ENCODE measurements at regions not wholly inside any gene's neighbourhood (a gene's known extent, or its start where the extent isn't known, plus 50 kb on each side); places are given as distances from the start of the nearest gene placed in this dataset.

- Histone ChIP-seq H3K9ac (ENCODE audit: low read depth in 1 of 3, low read length in 3 of 3) (no peak overlapping the region), H3K4me1 (ENCODE audit: control insufficient read depth in 3 of 3, insufficient read depth in 3 of 3, low read length in 3 of 3) (no peaks in the 10 kb centered on the region), H3K4me3 (ENCODE audit: low read length in 3 of 3) (no peak overlapping the region), H3K9me3 (ENCODE audit: control insufficient read depth in 3 of 3, low read length in 3 of 3) (no peaks in the 10 kb centered on the region), H3K27me3 (ENCODE audit: control insufficient read depth in 3 of 3, insufficient read depth in 3 of 3, low read length in 3 of 3) (peaks cover 0 to 3% (median 0%) of the 10 kb centered on the region in 3 donors), H3K27ac (ENCODE audit: low read depth, low read length) (no peak overlapping the region), H3K36me3 (ENCODE audit: control insufficient read depth in 3 of 3, insufficient read depth in 3 of 3, low read length in 3 of 3) (no peaks in the 10 kb centered on the region)
Observed at GRCh38 chr12:65634061-65634460, 190.2 kb upstream of the HMGA2 start.

GRCh38 chr12:65634626-65635331 is 189.5 kb upstream of the HMGA2 start:
- no peaks in the 10 kb centered on the region for H3K9me3 ChIP-seq (ENCODE audit: control insufficient read depth in 3 of 3, low read length in 3 of 3)
- H3K27ac ChIP-seq (ENCODE audit: low read depth, low read length) = no peak overlapping the region
- peaks cover 0 to 3% (median 0%) of the 10 kb centered on the region in 3 donors for H3K27me3 ChIP-seq (ENCODE audit: control insufficient read depth in 3 of 3, insufficient read depth in 3 of 3, low read length in 3 of 3)
- H3K9ac ChIP-seq (ENCODE audit: low read depth in 1 of 3, low read length in 3 of 3) = no peak overlapping the region
- H3K36me3 ChIP-seq (ENCODE audit: control insufficient read depth in 3 of 3, insufficient read depth in 3 of 3, low read length in 3 of 3) = no peaks in the 10 kb centered on the region
- no peaks in the 10 kb centered on the region for H3K4me1 ChIP-seq (ENCODE audit: control insufficient read depth in 3 of 3, insufficient read depth in 3 of 3, low read length in 3 of 3)
- no peak overlapping the region for H3K4me3 ChIP-seq (ENCODE audit: low read length in 3 of 3)

- Histone ChIP-seq H3K36me3 (ENCODE audit: control insufficient read depth in 3 of 3, insufficient read depth in 3 of 3, low read length in 3 of 3) (no peaks in the 10 kb centered on the region), H3K4me1 (ENCODE audit: control insufficient read depth in 3 of 3, insufficient read depth in 3 of 3, low read length in 3 of 3) (no peaks in the 10 kb centered on the region), H3K27ac (ENCODE audit: low read depth, low read length) (no peak overlapping the region), H3K4me3 (ENCODE audit: low read length in 3 of 3) (no peak overlapping the region), H3K9me3 (ENCODE audit: control insufficient read depth in 3 of 3, low read length in 3 of 3) (no peaks in the 10 kb centered on the region), H3K9ac (ENCODE audit: low read depth in 1 of 3, low read length in 3 of 3) (no peak overlapping the region), H3K27me3 (ENCODE audit: control insufficient read depth in 3 of 3, insufficient read depth in 3 of 3, low read length in 3 of 3) (peaks cover 0 to 2% (median 0%) of the 10 kb centered on the region in 3 donors)
Observed at GRCh38 chr12:65636436-65636835, 187.8 kb upstream of the HMGA2 start.

GRCh38 chr12:65637150-65637549 is 187.1 kb upstream of the HMGA2 start:
- no peak overlapping the region for H3K4me3 ChIP-seq (ENCODE audit: low read length in 3 of 3)
- H3K4me1 ChIP-seq (ENCODE audit: control insufficient read depth in 3 of 3, insufficient read depth in 3 of 3, low read length in 3 of 3) = no peaks in the 10 kb centered on the region
- no peaks in the 10 kb centered on the region for H3K36me3 ChIP-seq (ENCODE audit: control insufficient read depth in 3 of 3, insufficient read depth in 3 of 3, low read length in 3 of 3)
- H3K9me3 ChIP-seq (ENCODE audit: control insufficient read depth in 3 of 3, low read length in 3 of 3) = no peaks in the 10 kb centered on the region
- H3K27ac ChIP-seq (ENCODE audit: low read depth, low read length) = no peak overlapping the region
- H3K27me3 ChIP-seq (ENCODE audit: control insufficient read depth in 3 of 3, insufficient read depth in 3 of 3, low read length in 3 of 3) = no peaks in the 10 kb centered on the region
- no peak overlapping the region for H3K9ac ChIP-seq (ENCODE audit: low read depth in 1 of 3, low read length in 3 of 3)

- no peak overlapping the region for H3K9ac ChIP-seq (ENCODE audit: low read depth in 1 of 3, low read length in 3 of 3)
- H3K4me3 ChIP-seq (ENCODE audit: low read length in 3 of 3) = no peak overlapping the region
- H3K9me3 ChIP-seq (ENCODE audit: control insufficient read depth in 3 of 3, low read length in 3 of 3) = no peaks in the 10 kb centered on the region
- H3K36me3 ChIP-seq (ENCODE audit: control insufficient read depth in 3 of 3, insufficient read depth in 3 of 3, low read length in 3 of 3) = no peaks in the 10 kb centered on the region
- H3K4me1 ChIP-seq (ENCODE audit: control insufficient read depth in 3 of 3, insufficient read depth in 3 of 3, low read length in 3 of 3) = no peaks in the 10 kb centered on the region
- no peaks in the 10 kb centered on the region for H3K27me3 ChIP-seq (ENCODE audit: control insufficient read depth in 3 of 3, insufficient read depth in 3 of 3, low read length in 3 of 3)
- H3K27ac ChIP-seq (ENCODE audit: low read depth, low read length) = no peak overlapping the region
Observed at GRCh38 chr12:65637774-65638173, 186.5 kb upstream of the HMGA2 start.

- no peak overlapping the region for H3K9ac ChIP-seq (ENCODE audit: low read depth in 1 of 3, low read length in 3 of 3)
- no peak overlapping the region for H3K4me3 ChIP-seq (ENCODE audit: low read length in 3 of 3)
- no peaks in the 10 kb centered on the region for H3K9me3 ChIP-seq (ENCODE audit: control insufficient read depth in 3 of 3, low read length in 3 of 3)
- no peaks in the 10 kb centered on the region for H3K27me3 ChIP-seq (ENCODE audit: control insufficient read depth in 3 of 3, insufficient read depth in 3 of 3, low read length in 3 of 3)
- no peaks in the 10 kb centered on the region for H3K4me1 ChIP-seq (ENCODE audit: control insufficient read depth in 3 of 3, insufficient read depth in 3 of 3, low read length in 3 of 3)
- no peaks in the 10 kb centered on the region for H3K36me3 ChIP-seq (ENCODE audit: control insufficient read depth in 3 of 3, insufficient read depth in 3 of 3, low read length in 3 of 3)
- no peak overlapping the region for H3K27ac ChIP-seq (ENCODE audit: low read depth, low read length)
Observed at GRCh38 chr12:65638324-65638723, 186.0 kb upstream of the HMGA2 start.

GRCh38 chr12:65640489-65640901 is 183.8 kb upstream of the HMGA2 start:
- no peak overlapping the region for H3K27ac ChIP-seq (ENCODE audit: low read depth, low read length)
- peaks cover 0 to 2% (median 0%) of the 10 kb centered on the region in 3 donors for H3K27me3 ChIP-seq (ENCODE audit: control insufficient read depth in 3 of 3, insufficient read depth in 3 of 3, low read length in 3 of 3)
- H3K4me3 ChIP-seq (ENCODE audit: low read length in 3 of 3) = no peak overlapping the region
- no peaks in the 10 kb centered on the region for H3K9me3 ChIP-seq (ENCODE audit: control insufficient read depth in 3 of 3, low read length in 3 of 3)
- no peaks in the 10 kb centered on the region for H3K4me1 ChIP-seq (ENCODE audit: control insufficient read depth in 3 of 3, insufficient read depth in 3 of 3, low read length in 3 of 3)
- H3K36me3 ChIP-seq (ENCODE audit: control insufficient read depth in 3 of 3, insufficient read depth in 3 of 3, low read length in 3 of 3) = no peaks in the 10 kb centered on the region
- H3K9ac ChIP-seq (ENCODE audit: low read depth in 1 of 3, low read length in 3 of 3) = no peak overlapping the region

- Histone ChIP-seq H3K9me3 (ENCODE audit: control insufficient read depth in 3 of 3, low read length in 3 of 3) (no peaks in the 10 kb centered on the region), H3K4me3 (ENCODE audit: low read length in 3 of 3) (no peak overlapping the region), H3K4me1 (ENCODE audit: control insufficient read depth in 3 of 3, insufficient read depth in 3 of 3, low read length in 3 of 3) (no peaks in the 10 kb centered on the region), H3K27me3 (ENCODE audit: control insufficient read depth in 3 of 3, insufficient read depth in 3 of 3, low read length in 3 of 3) (peaks cover 0 to 2% (median 0%) of the 10 kb centered on the region in 3 donors), H3K9ac (ENCODE audit: low read depth in 1 of 3, low read length in 3 of 3) (no peak overlapping the region), H3K27ac (ENCODE audit: low read depth, low read length) (no peak overlapping the region), H3K36me3 (ENCODE audit: control insufficient read depth in 3 of 3, insufficient read depth in 3 of 3, low read length in 3 of 3) (no peaks in the 10 kb centered on the region)
Observed at GRCh38 chr12:65642061-65642661, 182.1 kb upstream of the HMGA2 start.

GRCh38 chr12:65643171-65643570 is 181.1 kb upstream of the HMGA2 start:
- no peak overlapping the region for H3K9ac ChIP-seq (ENCODE audit: low read depth in 1 of 3, low read length in 3 of 3)
- H3K27ac ChIP-seq (ENCODE audit: low read depth, low read length) = no peak overlapping the region
- peaks cover 0 to 2% (median 0%) of the 10 kb centered on the region in 3 donors for H3K27me3 ChIP-seq (ENCODE audit: control insufficient read depth in 3 of 3, insufficient read depth in 3 of 3, low read length in 3 of 3)
- H3K4me3 ChIP-seq (ENCODE audit: low read length in 3 of 3) = no peak overlapping the region
- no peaks in the 10 kb centered on the region for H3K9me3 ChIP-seq (ENCODE audit: control insufficient read depth in 3 of 3, low read length in 3 of 3)
- H3K36me3 ChIP-seq (ENCODE audit: control insufficient read depth in 3 of 3, insufficient read depth in 3 of 3, low read length in 3 of 3) = no peaks in the 10 kb centered on the region
- no peaks in the 10 kb centered on the region for H3K4me1 ChIP-seq (ENCODE audit: control insufficient read depth in 3 of 3, insufficient read depth in 3 of 3, low read length in 3 of 3)

- Histone ChIP-seq H3K27me3 (ENCODE audit: control insufficient read depth in 3 of 3, insufficient read depth in 3 of 3, low read length in 3 of 3) (peaks cover 0 to 2% (median 0%) of the 10 kb centered on the region in 3 donors), H3K9ac (ENCODE audit: low read depth in 1 of 3, low read length in 3 of 3) (no peak overlapping the region), H3K9me3 (ENCODE audit: control insufficient read depth in 3 of 3, low read length in 3 of 3) (no peaks in the 10 kb centered on the region), H3K27ac (ENCODE audit: low read depth, low read length) (no peak overlapping the region), H3K36me3 (ENCODE audit: control insufficient read depth in 3 of 3, insufficient read depth in 3 of 3, low read length in 3 of 3) (no peaks in the 10 kb centered on the region), H3K4me3 (ENCODE audit: low read length in 3 of 3) (no peak overlapping the region), H3K4me1 (ENCODE audit: control insufficient read depth in 3 of 3, insufficient read depth in 3 of 3, low read length in 3 of 3) (no peaks in the 10 kb centered on the region)
Observed at GRCh38 chr12:65643595-65644386, 180.5 kb upstream of the HMGA2 start.
